ENCODE measurements at regions not wholly inside any gene's neighbourhood (a gene's known extent, or its start where the extent isn't known, plus 50 kb on each side); places are given as distances from the start of the nearest gene placed in this dataset.

DNA sequence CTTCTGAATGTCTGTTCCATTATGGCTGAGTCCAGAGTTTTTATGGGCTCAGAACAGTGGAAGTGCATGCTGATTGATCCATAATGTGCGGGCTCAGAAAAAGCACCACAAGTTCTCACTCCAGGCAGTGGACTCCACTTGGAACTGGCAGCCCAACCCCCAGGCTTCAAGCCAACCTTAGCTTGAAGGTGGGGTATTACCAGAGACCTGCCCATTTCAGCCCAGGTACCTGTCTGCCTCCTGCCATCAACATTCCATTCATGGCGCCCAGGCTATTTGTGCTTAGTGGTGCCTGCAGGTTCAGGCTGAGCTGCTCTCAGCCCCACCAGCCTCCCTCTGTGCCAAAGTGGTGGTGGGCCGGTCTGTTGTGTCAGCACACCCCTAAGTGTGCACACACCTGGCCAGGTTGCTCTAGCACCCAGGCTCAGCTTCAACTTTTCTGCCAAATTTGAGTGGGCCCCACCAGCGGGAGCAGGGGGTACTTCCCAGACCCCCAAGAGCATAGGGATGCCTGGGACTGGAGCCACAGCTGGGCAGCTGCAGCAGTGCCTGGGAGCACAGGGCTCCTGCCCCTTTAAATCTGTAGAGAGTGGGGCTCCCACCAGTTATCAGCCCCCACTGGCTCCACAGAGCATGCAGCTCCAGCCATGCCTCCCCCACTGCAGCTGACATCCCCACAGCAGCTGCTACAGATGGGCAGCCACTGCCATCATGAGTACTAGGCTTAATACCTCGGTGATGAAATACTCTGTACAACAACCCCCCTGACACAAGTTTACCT is 1025.3 kb downstream of the PCDH19 start:
- H3K36me3 ChIP-seq (ENCODE audit: control insufficient read depth, insufficient read depth, low read length), result no peaks in the 10 kb centered on the region
- no peak overlapping the region for H3K4ac ChIP-seq (ENCODE audit: low read depth, low read length)
- H3K79me1 ChIP-seq (ENCODE audit: low read depth in 1 of 2, low read length in 2 of 2), result no peaks in the 10 kb centered on the region
- CTCF ChIA-PET, result no interaction called here
- H3K4me3 ChIP-seq (ENCODE audit: insufficient read depth, low read depth, low read length), result no peak overlapping the region
- H3K23ac ChIP-seq (ENCODE audit: low read depth, low read length), result no peak overlapping the region
- H2BK120ac ChIP-seq (ENCODE audit: low read depth, low read length), result no peak overlapping the region
- H3K27me3 ChIP-seq (ENCODE audit: control insufficient read depth, insufficient read depth, low read length), result no peaks in the 10 kb centered on the region
- no peak overlapping the region for H2AK9ac ChIP-seq (replicated peaks; ENCODE audit: low read depth, low read length, poor library complexity)
- H3K4me2 ChIP-seq (ENCODE audit: low read depth, low read length), result no peak overlapping the region
- no CpG with 5 or more reads among the region's 5 CpGs for WGBS, 2 experiments (ENCODE audit: extremely low coverage in 2 of 2, insufficient read length in 1 of 2)
- in situ Hi-C loops (cut with MboI; ENCODE audit: low sequenced_read_pairs) (no loop called here), dilution Hi-C loops (cut with HindIII; ENCODE audit: low sequenced_read_pairs, unreplicated experiment) (no loop called here), intact Hi-C loops (cut with micrococcal nuclease) (no loop called here)
- H2BK20ac ChIP-seq (ENCODE audit: low read depth, low read length), result no peak overlapping the region
- no peak overlapping the region for H4K8ac ChIP-seq (ENCODE audit: low read depth in 2 of 2, low read length in 2 of 2)
- H3K9me3 ChIP-seq (ENCODE audit: control insufficient read depth, insufficient read depth, low read length), result peaks cover 8% of the 10 kb centered on the region; the same call in 1 of the 2 replicates
- H3K14ac ChIP-seq (replicated peaks; ENCODE audit: low read depth, low read length), result no peak overlapping the region
- H3K4me1 ChIP-seq (ENCODE audit: control insufficient read depth, insufficient read depth, low read length), result no peaks in the 10 kb centered on the region
- no peak overlapping the region for H3K9ac ChIP-seq (ENCODE audit: low read depth, low read length)
- POLR2A ChIA-PET (ENCODE audit: unreplicated experiment), result no interaction called here
- no peaks in the 10 kb centered on the region for H4K20me1 ChIP-seq (ENCODE audit: insufficient read depth, low read length)
- BruUV-seq (replicated peaks), result no TSS peak
- H4K5ac ChIP-seq (ENCODE audit: low read depth, low read length), result no peak overlapping the region
- DNase-seq (no peak), ATAC-seq (ENCODE audit: low read depth) (no peak)
- H2BK5ac ChIP-seq (ENCODE audit: low read depth, low read length, poor library complexity, severe bottlenecking), result no peak overlapping the region
- no peak overlapping the region for H3K27ac ChIP-seq (ENCODE audit: insufficient read depth, low read length)
- H4K91ac ChIP-seq (ENCODE audit: insufficient read depth, low read depth, low read length), result no peak overlapping the region
- TF ChIP-seq CHD1 (IDR thresholded peaks at IDR 0.05; ENCODE audit: low read depth, low read length) (no peak), CEBPB (IDR thresholded peaks at IDR 0.05; ENCODE audit: low read depth, low read length) (no peak), RCOR1 (IDR thresholded peaks at IDR 0.05; ENCODE audit: insufficient replicate concordance, low read length) (no peak)
- no peak overlapping the region for H3K18ac ChIP-seq (ENCODE audit: low read depth, low read length)
- no peak overlapping the region for H3K56ac ChIP-seq (ENCODE audit: extremely low read depth, insufficient read depth, low read length)
- no peaks in the 10 kb centered on the region for H3K9me1 ChIP-seq (ENCODE audit: insufficient read depth, low read length)
- H2AFZ ChIP-seq (replicated peaks; ENCODE audit: low read length, poor library complexity), result no peak overlapping the region
- H2BK15ac ChIP-seq (ENCODE audit: low read depth, low read length), result no peak overlapping the region
- no peak overlapping the region for H2AK5ac ChIP-seq (ENCODE audit: low read depth, low read length)

Measured in IMR-90 (cell line).